Fibroblast of skin of left biceps (primary cell): ENCODE measurements at regions not wholly inside any gene's neighbourhood (a gene's known extent, or its start where the extent isn't known, plus 50 kb on each side); places are given as distances from the start of the nearest gene placed in this dataset.

Experiments used
- DNase-seq, 2 experiments: peaks; one replicate each; pipeline ENCODE4 v3.0.0-alpha.2; 2013; ENCODE audit warnings: low read depth in 2 of 2

GRCh38 chrX:17923546-17923945 is 62.4 kb upstream of the RAI2 start:
- no peak for DNase-seq

DNA sequence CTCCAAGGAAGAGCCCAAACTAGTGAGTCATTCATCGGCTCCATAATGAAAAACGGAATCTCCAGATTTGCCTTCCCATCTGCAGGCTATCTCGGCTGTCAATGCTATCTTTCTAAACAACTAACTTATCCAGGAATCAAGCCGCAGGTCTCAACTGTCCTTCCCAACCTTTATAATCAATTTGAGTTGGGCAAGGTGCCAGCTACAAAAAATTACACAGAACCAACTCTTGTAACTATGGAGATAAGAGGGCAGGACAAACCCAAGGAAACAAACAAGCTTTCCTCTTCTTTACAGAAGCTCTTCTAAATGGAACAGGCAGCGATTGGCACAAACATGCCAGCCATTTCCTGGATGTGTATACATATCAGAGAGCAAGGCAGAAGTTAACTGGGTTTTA is 61.2 kb upstream of the RAI2 start:
- DNase-seq: no peak

DNA sequence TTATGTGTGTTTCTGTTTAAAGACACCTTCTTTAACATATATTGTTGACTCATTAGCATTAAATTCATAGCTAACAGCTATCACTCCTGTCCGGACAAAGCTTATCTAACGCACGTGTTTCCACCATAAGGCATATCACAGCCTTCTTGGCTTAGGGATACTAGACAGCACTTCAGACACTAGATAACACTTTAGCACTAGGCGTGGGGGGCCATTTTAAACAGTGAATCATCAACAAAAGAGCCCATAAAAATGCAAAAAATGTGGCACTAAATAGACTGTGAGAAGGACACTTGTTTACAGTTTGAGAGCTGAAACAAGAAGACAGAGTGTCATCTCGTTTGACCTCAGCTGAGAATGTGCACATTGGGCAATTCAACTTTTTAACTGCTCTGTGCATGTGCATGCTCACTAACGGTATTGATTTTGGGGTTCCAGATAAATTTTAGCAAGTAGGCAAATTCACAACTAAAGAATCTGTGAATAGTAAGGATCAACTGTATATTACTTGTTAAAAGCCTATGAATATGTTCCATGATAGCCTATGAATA is 58.9 kb upstream of the RAI2 start:
- no peak for DNase-seq

DNA sequence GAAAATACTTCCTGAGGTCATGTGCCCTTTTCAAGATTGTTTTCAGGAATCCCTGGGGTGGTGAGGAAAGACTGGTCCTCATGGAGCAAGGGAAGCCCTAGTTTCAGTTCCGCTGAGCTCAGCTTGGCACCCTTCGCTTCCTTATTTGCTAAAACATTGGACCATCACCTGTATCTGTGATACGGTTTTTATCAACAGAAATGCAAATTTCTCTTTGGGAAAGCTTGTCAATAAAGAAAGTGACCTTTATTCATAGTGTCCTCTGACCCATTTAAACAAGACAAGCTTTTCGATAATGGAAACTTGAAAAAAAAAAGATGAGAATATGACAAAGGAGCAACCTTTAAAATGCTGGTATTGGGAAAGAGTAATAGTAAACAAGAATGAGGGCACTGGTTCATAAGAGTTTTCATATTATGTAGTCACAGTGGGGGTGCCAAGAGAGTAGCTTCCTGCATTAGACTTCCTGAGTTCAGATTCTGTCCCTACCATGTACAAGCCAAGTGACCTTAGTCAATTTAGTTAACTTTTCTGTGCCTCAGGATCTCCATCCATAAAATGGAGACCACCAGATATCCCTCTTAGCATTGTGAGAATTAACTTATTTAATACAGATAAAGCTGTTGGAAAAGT is 57.0 kb upstream of the RAI2 start:
- DNase-seq: no peak

GRCh38 chrX:17913801-17914200 is 52.7 kb upstream of the RAI2 start:
- no peak for DNase-seq
